SHP77 (cell line): ENCODE measurements at regions not wholly inside any gene's neighbourhood (a gene's known extent, or its start where the extent isn't known, plus 50 kb on each side); places are given as distances from the start of the nearest gene placed in this dataset.

Experiments
- DNase-seq, 2 experiments: peaks; one replicate each; lab custom pipeline; 2025; lab: John Stamatoyannopoulos, UW

GRCh38 chr9:73459817-73460216 is 308.2 kb downstream of the ANXA1 start:
- no peak for DNase-seq

- no peak for DNase-seq
Measured at GRCh38 chr9:73468716-73469115, 317.1 kb downstream of the ANXA1 start.

GRCh38 chr9:73470766-73471165 is 319.1 kb downstream of the ANXA1 start:
- no peak for DNase-seq

GRCh38 chr9:73474002-73474600 is 322.4 kb downstream of the ANXA1 start:
- no peak for DNase-seq

GRCh38 chr9:73474625-73475024 is 323.0 kb downstream of the ANXA1 start:
- DNase-seq, result no peak

GRCh38 chr9:73494894-73495293 is 343.2 kb downstream of the ANXA1 start:
- no peak for DNase-seq

- DNase-seq, result no peak
Measured at GRCh38 chr9:73497796-73498195, 346.1 kb downstream of the ANXA1 start.

GRCh38 chr9:73515216-73515615 is 363.6 kb downstream of the ANXA1 start:
- peak; percentile 10 to 52 for DNase-seq

GRCh38 chr9:73523391-73523790 is 371.7 kb downstream of the ANXA1 start:
- DNase-seq, result no peak

- no peak for DNase-seq
Measured at GRCh38 chr9:73525350-73525749, 373.7 kb downstream of the ANXA1 start.

GRCh38 chr9:73527521-73527920 is 375.9 kb downstream of the ANXA1 start:
- no peak for DNase-seq

- DNase-seq, result no peak
Measured at GRCh38 chr9:73528926-73529325, 377.3 kb downstream of the ANXA1 start.

- DNase-seq, result no peak
Measured at GRCh38 chr9:73529666-73530065, 378.0 kb downstream of the ANXA1 start.

- no peak for DNase-seq
Measured at GRCh38 chr9:73531051-73531532, 379.4 kb downstream of the ANXA1 start.

- DNase-seq, result no peak
Measured at GRCh38 chr9:73531658-73532057, 380.0 kb downstream of the ANXA1 start.

- DNase-seq, result no peak
Measured at GRCh38 chr9:73532985-73533384, 381.3 kb downstream of the ANXA1 start.

- DNase-seq, result no peak
Measured at GRCh38 chr9:73536403-73536802, 384.7 kb downstream of the ANXA1 start.

GRCh38 chr9:73537561-73537960 is 385.9 kb downstream of the ANXA1 start:
- DNase-seq, result no peak

- DNase-seq, result no peak
Measured at GRCh38 chr9:73539881-73540390, 388.3 kb downstream of the ANXA1 start.

- no peak for DNase-seq
Measured at GRCh38 chr9:73541923-73542322, 390.3 kb downstream of the ANXA1 start.

- no peak for DNase-seq
Measured at GRCh38 chr9:73543727-73544126, 392.1 kb downstream of the ANXA1 start.

GRCh38 chr9:73548201-73548600 is 396.5 kb downstream of the ANXA1 start:
- peak; percentile 0 to 3 for DNase-seq

GRCh38 chr9:73549991-73550390 is 398.3 kb downstream of the ANXA1 start:
- no peak for DNase-seq

- DNase-seq, result no peak
Measured at GRCh38 chr9:73553295-73553694, 401.6 kb downstream of the ANXA1 start.
